Mononuclear cell (primary cell): ENCODE measurements at regions not wholly inside any gene's neighbourhood (a gene's known extent, or its start where the extent isn't known, plus 50 kb on each side); places are given as distances from the start of the nearest gene placed in this dataset.

Experiments used
- H3K27me3 ChIP-seq: 2 replicates; pipeline ENCODE4 v1.6.0; 2011; ENCODE audit warnings: low read length, control low read depth; ENCODE audit not compliant: insufficient read depth
- H3K4me1 ChIP-seq: 2 replicates; pipeline ENCODE4 v1.5.1; 2011; ENCODE audit warnings: mild to moderate bottlenecking, low read length, control low read depth; ENCODE audit not compliant: insufficient read depth
- H3K4me3 ChIP-seq: 2 replicates; pipeline ENCODE4 v1.5.1; 2011; ENCODE audit warnings: mild to moderate bottlenecking, low read length, moderate library complexity
- H3K9me3 ChIP-seq: 2 replicates; pipeline ENCODE4 v1.5.1; 2011; ENCODE audit warnings: low read depth, mild to moderate bottlenecking, control low read depth, low read length

DNA sequence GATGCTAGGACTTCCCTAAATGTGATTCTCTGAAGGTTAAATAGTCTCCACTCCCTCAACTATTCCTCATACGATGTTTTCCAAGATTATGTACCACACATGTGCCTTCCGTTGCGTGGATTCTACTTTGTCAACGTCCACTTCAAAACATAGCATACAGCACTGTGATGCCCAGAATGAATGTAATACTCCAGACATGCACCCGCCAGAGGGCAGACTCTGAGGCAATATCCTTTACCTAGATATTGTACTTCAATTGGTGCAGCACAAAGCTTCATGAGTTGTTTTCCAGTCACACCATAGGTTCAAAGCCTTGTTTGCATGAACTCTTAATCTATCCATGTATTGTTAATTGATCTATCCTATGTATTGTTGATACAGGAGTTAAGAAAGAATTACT lies 201.0 kb upstream of the NABP1 start:
- no peaks in the 10 kb centered on the region for H3K4me1 ChIP-seq
- no peak overlapping the region for H3K4me3 ChIP-seq
- no peaks in the 10 kb centered on the region for H3K27me3 ChIP-seq
- no peaks in the 10 kb centered on the region for H3K9me3 ChIP-seq

GRCh38 chr2:191478799-191479679 lies 198.9 kb upstream of the NABP1 start:
- H3K27me3 ChIP-seq = no peaks in the 10 kb centered on the region
- H3K9me3 ChIP-seq = peaks cover 8% of the 10 kb centered on the region
- no peaks in the 10 kb centered on the region for H3K4me1 ChIP-seq
- H3K4me3 ChIP-seq = no peak overlapping the region

DNA sequence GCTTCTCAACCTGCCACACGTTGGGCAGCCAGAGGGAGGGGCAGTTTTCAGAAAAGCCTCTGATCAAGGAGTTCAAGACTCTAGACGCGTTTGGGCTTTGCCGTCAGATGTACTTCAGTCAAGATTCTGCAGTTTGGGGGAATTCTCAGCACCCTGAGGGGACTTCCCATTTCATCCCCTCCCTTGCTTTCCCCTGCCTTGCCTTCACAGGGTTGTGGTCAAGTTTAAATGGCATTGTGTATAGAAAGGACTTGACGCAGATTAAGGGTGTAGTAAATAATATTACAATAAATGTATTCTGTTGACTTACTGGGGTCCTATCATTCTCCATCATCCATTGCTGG lies 198.3 kb upstream of the NABP1 start:
- H3K27me3 ChIP-seq = no peaks in the 10 kb centered on the region
- no peaks in the 10 kb centered on the region for H3K4me1 ChIP-seq
- H3K4me3 ChIP-seq = no peak overlapping the region
- H3K9me3 ChIP-seq = peaks cover 8% of the 10 kb centered on the region

GRCh38 chr2:191481305-191482070 lies 196.4 kb upstream of the NABP1 start:
- no peaks in the 10 kb centered on the region for H3K27me3 ChIP-seq
- no peak overlapping the region for H3K4me3 ChIP-seq
- H3K4me1 ChIP-seq = no peaks in the 10 kb centered on the region
- peaks cover 8% of the 10 kb centered on the region for H3K9me3 ChIP-seq

GRCh38 chr2:191483117-191483516 lies 194.8 kb upstream of the NABP1 start:
- Histone ChIP-seq H3K4me1 (no peaks in the 10 kb centered on the region), H3K27me3 (no peaks in the 10 kb centered on the region), H3K9me3 (peaks cover 8% of the 10 kb centered on the region), H3K4me3 (no peak overlapping the region)

- Histone ChIP-seq H3K4me3 (no peak overlapping the region), H3K27me3 (no peaks in the 10 kb centered on the region), H3K4me1 (no peaks in the 10 kb centered on the region), H3K9me3 (peaks cover 8% of the 10 kb centered on the region)
These were observed 191.2 kb upstream of the NABP1 start for GRCh38 chr2:191486584-191487320.

DNA sequence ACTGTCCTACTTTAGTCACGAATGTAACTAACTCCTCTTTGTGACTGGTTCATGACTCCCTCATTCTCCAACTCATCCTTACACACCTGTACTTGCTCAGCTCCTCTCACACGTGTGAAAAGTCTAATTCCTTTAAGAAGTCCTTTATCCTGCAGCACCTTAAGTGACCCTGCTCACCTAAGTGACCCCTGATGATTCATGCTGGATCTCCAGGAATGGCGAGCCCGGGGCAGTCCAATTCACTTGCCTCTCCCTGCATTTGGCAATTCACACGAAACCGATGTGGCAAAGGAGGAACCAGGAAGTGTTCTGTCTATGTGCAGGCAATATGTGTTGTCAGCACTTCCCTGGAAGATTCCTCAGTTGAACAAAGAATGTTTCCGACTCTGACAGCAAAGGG lies 189.8 kb upstream of the NABP1 start:
- H3K4me1 ChIP-seq = no peaks in the 10 kb centered on the region
- H3K9me3 ChIP-seq = peaks cover 7% of the 10 kb centered on the region
- H3K27me3 ChIP-seq = no peaks in the 10 kb centered on the region
- H3K4me3 ChIP-seq = no peak overlapping the region

DNA sequence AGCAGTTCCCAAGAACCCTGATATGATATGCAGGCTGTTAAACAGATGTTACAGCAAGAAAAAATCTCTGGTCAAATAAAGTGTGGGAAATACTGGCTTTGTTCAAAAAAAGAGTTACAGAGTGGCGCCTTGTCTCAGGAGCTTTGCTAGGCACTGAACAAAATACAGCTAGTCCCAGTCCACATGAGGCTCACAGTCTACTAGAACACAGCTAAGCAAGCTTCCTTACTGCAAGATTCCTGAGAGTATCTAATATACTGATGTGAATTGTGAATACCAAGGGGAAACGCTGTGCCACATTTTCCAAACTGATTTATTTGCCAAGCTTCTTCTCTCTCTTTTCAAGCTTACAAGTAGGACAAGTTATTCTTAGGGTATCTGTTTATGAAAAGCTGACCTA lies 188.8 kb upstream of the NABP1 start:
- H3K4me1 ChIP-seq = no peaks in the 10 kb centered on the region
- no peaks in the 10 kb centered on the region for H3K27me3 ChIP-seq
- H3K9me3 ChIP-seq = no peaks in the 10 kb centered on the region
- H3K4me3 ChIP-seq = no peak overlapping the region

GRCh38 chr2:191496838-191497237 lies 181.1 kb upstream of the NABP1 start:
- no peaks in the 10 kb centered on the region for H3K9me3 ChIP-seq
- no peaks in the 10 kb centered on the region for H3K4me1 ChIP-seq
- no peak overlapping the region for H3K4me3 ChIP-seq
- no peaks in the 10 kb centered on the region for H3K27me3 ChIP-seq

DNA sequence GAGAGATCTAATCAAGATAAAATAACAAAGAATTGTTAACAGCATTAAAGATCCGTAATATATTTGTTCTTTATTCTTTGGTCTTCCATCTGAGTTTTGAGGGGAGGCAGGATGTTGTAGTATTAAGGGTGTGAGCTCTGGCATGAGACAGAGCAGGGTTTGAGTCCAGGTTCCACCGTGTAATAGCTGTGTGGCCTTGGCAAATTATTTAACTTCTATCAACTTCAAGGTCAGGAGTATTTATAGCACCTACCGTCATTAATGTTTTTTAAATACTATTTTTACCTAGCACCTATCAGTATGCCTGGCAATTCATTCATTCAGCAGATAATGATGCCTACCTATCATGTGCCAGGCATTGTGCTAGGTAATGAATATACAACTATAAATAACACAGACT lies 180.1 kb upstream of the NABP1 start:
- Histone ChIP-seq H3K4me3 (no peak overlapping the region), H3K9me3 (no peaks in the 10 kb centered on the region), H3K4me1 (no peaks in the 10 kb centered on the region), H3K27me3 (no peaks in the 10 kb centered on the region)

- Histone ChIP-seq H3K4me3 (no peak overlapping the region), H3K4me1 (no peaks in the 10 kb centered on the region), H3K27me3 (no peaks in the 10 kb centered on the region), H3K9me3 (no peaks in the 10 kb centered on the region)
These were observed 178.9 kb upstream of the NABP1 start for GRCh38 chr2:191499050-191499449.

DNA sequence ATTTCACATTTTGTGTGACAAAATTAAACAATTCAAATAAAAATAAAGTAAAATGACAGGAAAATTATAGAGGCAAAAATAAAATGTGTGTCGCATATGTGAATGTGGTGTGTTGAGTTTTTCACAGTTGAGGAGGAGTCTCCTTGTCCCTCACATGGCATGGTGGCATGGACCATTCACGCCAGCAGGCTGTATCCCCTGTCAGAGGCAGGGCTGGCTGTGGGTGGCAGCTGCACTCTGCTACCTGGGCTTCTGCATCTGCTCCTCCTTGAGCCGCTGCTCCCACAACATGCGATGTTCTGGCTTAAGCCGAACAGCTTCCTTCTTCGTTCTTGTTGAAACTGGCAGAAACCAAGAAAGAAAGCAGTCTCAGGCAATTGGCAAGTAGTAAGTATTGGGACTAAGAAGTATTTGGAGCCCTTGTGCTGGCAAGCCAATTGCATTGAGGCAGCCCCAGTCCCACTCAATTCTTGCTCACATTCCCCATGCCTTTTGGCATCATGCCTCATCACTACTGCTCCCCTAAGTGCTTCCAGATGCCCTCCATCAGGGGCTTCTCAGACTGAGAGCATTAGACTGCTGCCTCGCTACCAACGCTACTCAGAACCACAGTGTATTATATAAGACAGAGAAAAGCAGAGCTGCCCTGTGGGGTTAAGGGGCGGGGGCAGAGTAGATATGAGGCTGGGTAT lies 177.9 kb upstream of the NABP1 start:
- Histone ChIP-seq H3K4me1 (no peaks in the 10 kb centered on the region), H3K27me3 (no peaks in the 10 kb centered on the region), H3K4me3 (no peak overlapping the region), H3K9me3 (no peaks in the 10 kb centered on the region)

DNA sequence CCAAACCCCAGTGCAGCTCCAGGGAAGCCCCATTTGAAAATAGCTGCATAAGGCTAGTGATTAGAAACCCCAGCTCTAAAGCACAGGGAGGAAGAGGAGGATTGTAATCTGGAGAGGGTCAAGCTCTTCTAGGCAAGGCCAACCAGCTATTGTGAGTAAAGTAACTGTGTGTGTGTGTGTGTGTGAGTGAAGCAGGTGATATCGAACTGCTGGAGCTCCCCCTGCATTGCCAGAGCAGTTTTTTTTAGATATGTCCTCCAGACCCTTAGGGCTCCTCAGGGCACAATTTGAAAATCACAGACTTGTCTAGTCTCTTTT lies 177.4 kb upstream of the NABP1 start:
- no peaks in the 10 kb centered on the region for H3K4me1 ChIP-seq
- H3K4me3 ChIP-seq = no peak overlapping the region
- H3K9me3 ChIP-seq = no peaks in the 10 kb centered on the region
- no peaks in the 10 kb centered on the region for H3K27me3 ChIP-seq

DNA sequence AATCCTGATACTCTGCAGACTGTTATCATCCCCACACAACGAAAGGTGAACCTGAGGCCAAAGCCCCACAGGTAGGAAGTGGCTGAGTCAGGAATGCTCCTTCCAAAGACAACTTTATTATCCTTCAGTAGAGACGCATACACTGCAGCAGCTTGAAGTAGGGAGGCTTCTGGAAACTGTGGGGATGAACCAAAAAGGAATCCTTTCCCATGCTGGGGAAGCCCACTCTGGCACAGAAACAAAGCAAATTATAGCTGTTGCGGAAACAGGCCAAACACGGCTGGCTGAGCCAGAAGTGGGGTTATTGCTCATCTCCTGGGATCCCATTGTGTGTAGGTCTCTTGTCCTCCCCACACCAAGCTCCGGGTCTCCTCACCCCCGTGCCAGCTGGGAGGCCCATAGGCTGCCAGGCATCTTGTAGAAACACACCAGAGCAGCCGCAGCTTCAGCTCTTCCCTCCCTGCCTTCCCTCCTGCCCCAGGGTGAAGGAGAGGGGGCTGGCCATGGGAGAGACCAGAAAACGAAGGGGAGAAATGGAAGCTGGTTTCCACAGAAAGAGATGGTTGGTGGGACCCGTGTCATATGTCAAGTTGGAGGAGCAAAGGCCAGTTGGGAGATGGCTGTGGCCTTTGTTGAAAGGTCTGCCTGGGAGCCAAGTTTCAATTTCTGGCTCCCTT lies 176.9 kb upstream of the NABP1 start:
- Histone ChIP-seq H3K4me1 (no peaks in the 10 kb centered on the region), H3K4me3 (no peak overlapping the region), H3K27me3 (no peaks in the 10 kb centered on the region), H3K9me3 (no peaks in the 10 kb centered on the region)
